ENCODE measurements at regions not wholly inside any gene's neighbourhood (a gene's known extent, or its start where the extent isn't known, plus 50 kb on each side); places are given as distances from the start of the nearest gene placed in this dataset.
"Not testable (repeated sequence)": the region's sequence is repeated elsewhere in the genome, so short reads cannot be mapped to it uniquely, and the experiment has no call there.

DNA sequence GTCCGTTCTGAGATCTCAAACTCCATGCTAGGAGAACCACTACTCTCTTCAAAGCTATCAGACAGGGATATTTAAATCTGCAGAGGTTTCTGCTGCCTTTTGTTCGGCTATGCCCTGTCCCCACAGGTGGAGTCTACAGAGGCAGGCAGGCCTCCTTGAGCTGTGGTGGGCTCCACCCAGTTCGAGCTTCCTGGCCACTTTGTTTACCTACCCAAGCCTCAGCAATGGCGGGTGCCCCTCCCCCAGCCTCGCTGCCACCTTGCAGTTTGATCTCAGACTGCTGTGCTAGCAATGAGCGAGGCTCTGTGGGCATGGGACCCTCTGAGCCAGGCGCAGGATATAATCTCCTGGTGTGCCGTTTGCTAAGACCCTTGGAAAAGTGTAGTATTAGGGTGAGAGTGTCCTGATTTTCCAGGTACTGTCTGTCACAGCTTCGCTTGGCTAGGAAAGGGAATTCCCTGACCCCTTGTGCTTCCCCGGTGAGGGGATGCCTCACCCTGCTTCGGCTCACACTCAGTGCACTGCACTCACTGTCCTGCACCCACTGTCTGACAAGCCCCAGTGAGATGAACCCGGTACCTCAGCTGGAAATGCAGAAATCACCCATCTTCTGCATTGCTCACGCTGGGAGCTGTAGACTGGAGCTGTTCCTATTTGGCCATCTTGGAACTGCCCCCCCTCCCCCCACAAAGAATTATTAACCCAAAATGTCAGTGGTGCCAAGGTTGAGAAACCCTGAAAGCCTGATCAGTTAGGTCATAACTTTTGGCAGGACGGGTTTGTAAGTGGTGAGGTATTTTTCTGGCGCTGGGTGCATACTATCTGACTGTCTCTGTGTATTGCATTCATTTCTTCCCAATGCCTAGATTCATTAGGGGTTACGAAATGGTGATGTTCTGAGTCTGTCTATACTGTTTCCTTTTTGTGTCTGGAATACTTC is 181.4 kb downstream of the TEX29 start:
- not testable (repeated sequence) for DNase-seq (ENCODE audit: low read depth)

GRCh38 chr13:111502957-111503356 is 182.5 kb downstream of the TEX29 start:
- DNase-seq (ENCODE audit: low read depth) = no peak

GRCh38 chr13:111503376-111503775 is 182.9 kb downstream of the TEX29 start:
- DNase-seq (ENCODE audit: low read depth) = no peak

GRCh38 chr13:111503905-111504695 is 183.7 kb downstream of the TEX29 start:
- DNase-seq (ENCODE audit: low read depth) = no peak

DNA sequence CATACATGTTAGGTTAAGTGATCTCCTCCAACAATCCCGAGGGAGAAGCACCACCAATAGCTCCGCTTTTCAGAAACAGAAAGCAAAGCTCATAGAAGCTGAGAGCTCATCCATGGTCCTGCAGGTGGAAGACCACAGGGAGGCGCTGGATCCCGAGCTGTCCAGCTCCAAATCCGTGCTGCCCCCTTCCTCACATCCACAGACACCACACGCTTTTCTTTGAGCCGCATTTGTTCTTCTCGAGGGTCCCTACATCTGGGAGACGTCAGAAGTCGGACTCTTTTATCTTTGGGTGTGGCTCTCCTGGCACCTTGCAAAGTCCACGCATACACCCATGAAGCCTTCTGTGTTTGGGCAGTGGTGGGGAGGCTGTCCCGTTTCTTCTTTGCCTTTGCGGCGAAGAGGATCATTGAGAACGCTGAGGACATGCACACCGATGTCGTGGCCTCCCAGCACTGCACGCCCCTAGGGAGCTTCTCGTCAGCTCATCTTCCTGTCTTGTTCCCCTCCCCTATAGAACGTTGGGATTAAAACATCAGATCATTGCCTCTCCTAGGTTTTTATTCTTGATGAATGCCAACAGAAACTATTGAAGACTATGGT is 184.8 kb downstream of the TEX29 start:
- no peak for DNase-seq (ENCODE audit: low read depth)

DNA sequence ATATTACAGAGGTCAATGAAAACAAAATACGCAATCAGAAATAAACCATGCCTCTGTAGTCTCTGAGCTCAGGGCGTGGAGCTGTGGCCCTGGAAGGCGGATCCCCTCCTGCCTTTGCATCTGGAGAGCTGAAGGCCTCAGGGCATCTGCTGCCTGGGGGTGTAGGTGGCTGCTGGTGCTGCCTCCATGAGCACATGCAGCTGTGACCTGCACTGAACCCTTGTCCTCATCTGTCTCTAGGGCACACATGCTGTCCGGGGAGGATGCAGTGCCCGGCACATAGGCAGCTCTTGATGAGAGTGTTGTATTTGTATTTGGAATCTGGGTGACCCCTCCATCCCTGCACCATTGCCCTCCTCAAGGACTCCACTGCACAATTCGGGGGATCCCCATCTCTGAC is 185.7 kb downstream of the TEX29 start:
- DNase-seq (ENCODE audit: low read depth) = no peak

DNA sequence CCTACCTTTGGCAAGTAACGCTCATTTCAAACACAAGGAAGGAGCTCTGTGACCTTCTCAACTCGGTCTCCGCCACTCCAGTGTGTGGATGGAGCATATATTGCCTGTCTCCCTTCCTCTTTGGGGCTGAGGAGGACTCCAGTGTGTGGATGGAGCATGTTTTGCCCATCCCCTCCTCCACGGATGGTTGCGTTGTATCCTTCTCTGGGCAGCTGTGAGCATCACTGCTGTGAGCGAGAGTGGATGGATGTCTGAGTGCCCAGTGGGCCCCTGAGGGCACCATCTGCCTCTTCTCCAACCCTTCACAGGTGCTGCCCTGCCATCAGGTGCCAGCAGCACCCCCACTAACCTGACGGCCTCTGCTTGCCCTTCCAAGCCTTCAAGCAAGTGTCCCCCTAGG is 186.2 kb downstream of the TEX29 start:
- no peak for DNase-seq (ENCODE audit: low read depth)

DNA sequence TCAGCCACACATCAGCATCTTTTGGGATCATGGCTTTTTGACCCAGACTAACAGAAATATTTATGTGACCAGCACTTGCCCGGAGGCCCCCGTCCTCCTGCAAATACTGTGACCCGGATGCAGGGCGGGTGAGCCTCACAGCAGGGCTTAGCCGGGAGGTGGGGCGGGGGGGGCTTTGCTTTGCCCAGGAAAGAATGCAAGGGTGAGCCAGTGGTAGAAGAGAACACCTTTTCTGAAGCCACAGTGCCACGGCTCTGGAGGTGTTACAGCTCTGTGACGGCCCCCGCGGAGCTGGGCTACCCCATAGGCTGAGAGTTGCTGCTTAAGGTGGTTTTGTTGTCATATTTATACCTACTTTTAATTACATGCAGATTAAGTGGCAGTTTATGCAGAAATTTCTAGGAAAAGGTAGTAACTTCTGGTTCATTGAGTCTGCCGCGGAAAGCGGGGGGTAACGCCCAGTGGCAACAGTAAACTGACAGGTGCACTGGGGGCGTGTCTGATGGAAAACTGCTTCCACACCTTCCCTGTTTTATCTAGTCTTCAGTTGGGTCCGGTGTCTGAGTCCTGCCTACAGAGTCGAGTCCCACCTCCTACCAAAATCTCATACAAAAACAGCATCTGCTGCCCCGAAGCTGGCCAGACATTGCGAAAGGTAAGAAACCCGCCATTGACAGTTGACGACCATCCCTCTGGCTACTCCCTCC is 187.9 kb downstream of the TEX29 start:
- DNase-seq (ENCODE audit: low read depth) = no peak

GRCh38 chr13:111508902-111509509 is 188.6 kb downstream of the TEX29 start:
- no peak for DNase-seq (ENCODE audit: low read depth)

GRCh38 chr13:111510502-111511218 is 190.2 kb downstream of the TEX29 start:
- DNase-seq (ENCODE audit: low read depth) = no peak

GRCh38 chr13:111511219-111511732 is 190.8 kb downstream of the TEX29 start:
- no peak for DNase-seq (ENCODE audit: low read depth)

DNA sequence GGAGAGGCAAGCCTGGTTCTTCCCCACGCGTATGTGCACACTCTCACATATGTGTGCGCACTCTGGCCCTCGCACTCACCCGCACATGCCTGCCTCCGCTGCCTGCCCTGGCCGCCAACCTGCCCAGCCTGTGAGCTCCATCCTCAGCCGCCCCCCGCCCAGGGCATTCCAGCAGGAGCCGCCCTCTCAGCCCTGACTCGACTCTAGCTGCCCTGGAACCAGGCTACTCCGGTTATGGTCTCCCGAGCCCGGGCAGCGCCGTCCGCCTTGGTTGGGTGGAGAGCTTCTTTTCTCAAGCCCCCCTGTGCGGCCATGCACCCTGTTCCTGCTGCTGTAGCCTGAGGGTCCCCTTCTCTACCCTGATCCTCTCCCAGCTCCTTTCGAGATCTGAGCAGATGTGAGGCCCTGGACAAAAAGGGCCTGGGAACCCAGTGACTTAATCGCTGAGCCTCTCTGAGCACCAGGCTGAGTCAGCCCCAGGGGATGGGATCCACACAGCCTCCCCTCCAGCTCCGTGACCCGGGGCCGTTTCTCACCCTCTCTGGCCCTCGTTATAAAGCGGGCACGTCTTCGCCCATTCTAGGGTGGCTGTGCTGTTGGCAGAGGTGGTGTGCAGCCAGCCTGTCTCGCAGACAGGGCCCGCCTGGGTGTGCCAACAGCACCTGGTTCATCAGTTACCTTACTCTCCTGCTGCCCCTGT is 191.5 kb downstream of the TEX29 start:
- DNase-seq (ENCODE audit: low read depth) = no peak

DNA sequence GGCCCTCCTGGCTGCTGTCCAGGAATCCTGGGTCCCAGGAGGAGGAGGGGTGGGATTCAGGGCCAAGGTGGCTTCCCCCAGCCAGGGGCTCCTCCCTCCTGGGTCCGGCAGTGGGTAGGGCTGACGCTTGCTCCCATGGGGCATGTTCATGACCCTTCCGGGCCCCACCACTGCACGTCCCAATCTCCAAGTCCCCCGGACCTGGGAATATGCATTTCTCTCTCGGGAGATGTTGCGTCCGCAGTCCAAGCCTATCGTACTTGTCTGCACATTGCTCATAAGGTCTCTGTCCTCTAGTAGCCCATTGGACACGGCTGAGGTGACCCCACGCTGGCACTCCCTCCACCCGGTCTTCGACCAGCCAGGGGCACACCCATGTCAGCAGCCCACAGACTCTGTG is 192.3 kb downstream of the TEX29 start:
- no peak for DNase-seq (ENCODE audit: low read depth)

DNA sequence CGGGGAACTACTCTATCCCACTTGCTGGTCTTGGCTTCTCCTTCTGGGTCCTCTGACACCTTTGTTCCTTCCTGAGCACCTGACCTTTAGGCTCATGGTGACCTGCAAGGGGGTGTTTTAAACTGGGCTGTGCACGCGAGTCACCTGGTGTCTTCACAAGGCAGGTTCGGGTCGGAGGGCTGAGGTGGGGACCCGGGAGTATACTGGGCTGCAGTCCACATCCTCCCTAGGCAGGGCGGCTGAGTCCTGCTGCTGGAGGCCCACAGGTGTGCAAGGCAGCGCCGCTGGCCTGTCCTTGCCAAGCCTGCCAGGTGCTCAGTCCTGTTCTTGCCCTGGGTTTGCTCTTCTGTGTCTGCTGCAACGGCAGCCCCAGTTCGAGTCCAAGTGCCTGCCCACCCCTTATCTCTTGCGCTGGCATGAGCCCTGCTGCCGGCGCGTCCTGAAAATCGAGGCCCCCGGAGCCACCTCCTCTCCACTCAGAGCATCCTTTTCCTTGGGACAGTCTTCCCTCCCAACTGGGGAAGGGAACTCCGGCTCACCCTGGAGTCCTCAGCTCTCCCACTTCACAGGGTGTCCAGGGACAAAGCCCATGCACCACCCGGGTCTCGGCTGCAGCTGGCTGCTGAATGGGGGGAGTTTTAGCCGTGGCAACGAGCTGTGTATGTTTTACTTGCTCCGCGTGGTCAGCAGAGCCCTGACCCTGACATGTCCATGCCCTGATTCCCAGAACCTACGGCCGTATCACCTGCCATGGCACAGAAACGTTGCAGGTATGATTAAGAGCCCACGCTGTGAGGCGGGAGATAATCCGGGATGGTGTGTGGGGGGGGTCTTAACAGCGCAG is 193.5 kb downstream of the TEX29 start:
- no peak for DNase-seq (ENCODE audit: low read depth)

DNA sequence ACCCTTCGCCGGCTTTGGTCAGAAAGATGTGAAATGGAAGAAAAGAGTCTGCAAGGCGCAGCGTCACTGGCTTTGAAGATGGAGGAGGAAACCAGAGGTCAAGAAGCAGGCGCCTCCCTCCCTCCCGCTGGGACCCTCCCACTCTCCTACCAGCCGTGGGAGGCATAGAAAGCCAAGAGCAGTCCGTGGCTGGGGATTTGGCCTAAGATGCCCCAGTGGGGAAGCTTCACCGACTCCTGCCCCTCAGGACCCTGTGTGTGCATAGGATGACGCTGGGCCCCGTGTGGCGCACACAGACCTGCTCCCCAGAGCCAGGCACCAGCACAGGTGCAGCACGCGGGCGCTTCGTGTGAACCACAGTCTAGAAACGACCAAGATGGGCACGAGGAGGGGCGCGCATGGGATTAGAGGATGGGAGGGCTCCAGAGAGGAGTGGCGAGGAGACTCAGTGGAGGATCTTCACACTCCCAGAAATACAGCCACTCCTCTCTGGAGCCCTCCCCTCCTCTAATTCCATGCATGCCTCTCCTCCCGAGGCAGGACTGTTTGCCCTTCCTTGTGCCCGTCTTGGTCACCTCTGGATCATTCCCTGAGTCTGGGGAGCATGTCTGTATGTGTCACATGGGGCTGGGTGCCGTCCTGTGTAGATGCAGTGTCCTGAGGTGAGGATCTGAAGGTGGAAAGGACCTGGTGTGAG is 194.3 kb downstream of the TEX29 start:
- DNase-seq (ENCODE audit: low read depth) = no peak

DNA sequence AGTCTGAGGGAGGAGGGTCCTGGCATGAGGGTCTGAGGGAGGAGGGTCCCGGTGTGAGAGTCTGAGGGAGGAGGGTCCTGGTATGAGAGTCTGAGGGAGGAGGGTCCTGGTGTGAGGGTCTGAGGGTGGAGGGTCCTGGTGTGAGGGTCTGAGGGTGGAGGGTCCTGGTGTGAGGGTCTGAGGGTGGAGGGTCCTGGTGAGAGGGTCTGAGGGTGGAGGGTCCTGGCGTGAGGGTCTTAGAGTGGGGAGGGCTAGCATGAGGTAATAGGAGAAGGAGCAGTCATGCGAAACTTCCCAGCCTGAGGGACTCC is 194.8 kb downstream of the TEX29 start:
- DNase-seq (ENCODE audit: low read depth) = no peak

- no peak for DNase-seq (ENCODE audit: low read depth)
Observed at GRCh38 chr13:111515635-111516034, 195.2 kb downstream of the TEX29 start.

DNA sequence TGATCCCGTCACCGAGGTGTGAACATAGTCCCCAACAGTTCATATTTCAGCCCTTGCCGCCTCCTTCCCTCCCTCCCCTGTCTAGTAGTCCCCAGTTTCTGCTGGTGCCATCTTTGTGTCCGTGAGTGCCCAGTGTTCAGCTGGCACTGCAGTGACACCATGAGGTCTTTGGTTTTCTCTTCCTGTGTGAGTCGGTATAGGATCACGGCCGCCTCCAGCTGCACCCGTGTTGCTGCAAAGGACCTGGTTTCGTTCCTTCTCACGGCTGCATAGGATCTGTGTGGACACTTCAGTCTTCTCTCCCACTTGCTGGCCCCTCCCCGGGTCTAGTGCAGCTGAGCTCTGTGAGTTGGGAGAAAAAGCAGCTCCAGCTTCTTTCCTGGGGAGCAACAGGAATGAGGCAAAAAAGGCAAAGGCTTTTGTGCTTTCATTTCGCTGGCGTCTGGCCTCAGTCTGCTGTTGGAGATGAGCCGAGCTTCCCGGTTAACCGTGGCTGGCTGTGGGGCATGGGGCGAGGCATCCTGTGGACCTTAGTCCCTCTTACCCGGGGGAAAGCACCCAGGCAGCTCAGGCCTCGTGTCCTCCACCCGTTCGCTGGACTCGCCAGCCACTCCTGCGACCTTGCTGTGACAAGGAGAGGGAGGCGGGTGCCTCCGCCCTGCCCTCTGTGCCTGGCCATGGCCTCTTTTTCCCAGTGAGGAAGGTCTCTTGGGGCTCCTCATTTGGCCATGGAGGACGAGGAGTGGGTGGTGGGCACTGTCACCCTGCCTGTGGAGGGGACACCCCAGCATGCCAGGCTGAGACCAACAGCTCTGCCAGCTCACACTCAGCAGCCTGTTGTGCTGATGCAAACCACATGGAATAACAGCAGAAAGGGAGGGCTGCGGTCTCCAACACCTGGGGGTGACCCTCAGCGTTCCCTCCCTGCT is 196.5 kb downstream of the TEX29 start:
- DNase-seq (ENCODE audit: low read depth) = no peak
